Pulmonary artery endothelial cell (primary cell): ENCODE measurements at regions not wholly inside any gene's neighbourhood (a gene's known extent, or its start where the extent isn't known, plus 50 kb on each side); places are given as distances from the start of the nearest gene placed in this dataset.

ENCODE experiments used
- DNase-seq: peaks from one replicate; pipeline ENCODE4 v3.0.0-alpha.2; 2011; ENCODE audit warnings: low read depth, low spot score

- no peak for DNase-seq
Observed at GRCh38 chr20:50285376-50286173, 94.9 kb downstream of the CEBPB start.

- DNase-seq = no peak
Observed at GRCh38 chr20:50286174-50286511, 95.5 kb downstream of the CEBPB start.

GRCh38 chr20:50286609-50287008 lies 96.0 kb downstream of the CEBPB start:
- no peak for DNase-seq

GRCh38 chr20:50287512-50287911 lies 96.9 kb downstream of the CEBPB start:
- no peak for DNase-seq

GRCh38 chr20:50288128-50288623 lies 97.5 kb downstream of the CEBPB start:
- DNase-seq = no peak

- no peak for DNase-seq
Observed at GRCh38 chr20:50289581-50289980, 99.0 kb downstream of the CEBPB start.

GRCh38 chr20:50290112-50290511 lies 99.5 kb downstream of the CEBPB start:
- no peak for DNase-seq

- no peak for DNase-seq
Observed at GRCh38 chr20:50290808-50291207, 100.2 kb downstream of the CEBPB start.

GRCh38 chr20:50291254-50292078 lies 100.8 kb downstream of the CEBPB start:
- DNase-seq = no peak

- no peak for DNase-seq
Observed at GRCh38 chr20:50292079-50292590, 101.5 kb downstream of the CEBPB start.

- peak; percentile 75 for DNase-seq
Observed at GRCh38 chr20:50292591-50293283, 102.1 kb downstream of the CEBPB start.

- no peak for DNase-seq
Observed at GRCh38 chr20:50293284-50294139, 102.9 kb downstream of the CEBPB start.

GRCh38 chr20:50294164-50295088 lies 103.8 kb downstream of the CEBPB start:
- DNase-seq = no peak

GRCh38 chr20:50295345-50295744 lies 104.7 kb downstream of the CEBPB start:
- no peak for DNase-seq

GRCh38 chr20:50295762-50296449 lies 105.3 kb downstream of the CEBPB start:
- DNase-seq = no peak

- no peak for DNase-seq
Observed at GRCh38 chr20:50296450-50297375, 106.1 kb downstream of the CEBPB start.

GRCh38 chr20:50297498-50298376 lies 107.1 kb downstream of the CEBPB start:
- no peak for DNase-seq
